Activated CD4-positive, CD25-positive, alpha-beta regulatory T cell treated with anti-CD3 and anti-CD28 coated beads, Interleukin-2, amount 50 U/mL, for 24 hours (primary cell): ENCODE measurements at regions not wholly inside any gene's neighbourhood (a gene's known extent, or its start where the extent isn't known, plus 50 kb on each side); places are given as distances from the start of the nearest gene placed in this dataset.
"Not testable (repeated sequence)": the region's sequence is repeated elsewhere in the genome, so short reads cannot be mapped to it uniquely, and the experiment has no call there.

ENCODE experiments used
- ATAC-seq, 2 donors: fragments of 150-1000 bp; cut with Tn5 transposase; one replicate each; pipeline ENCODE4 v1.10.0; 2021; ENCODE audit warnings: mild to moderate bottlenecking in 1 of 2, moderate library complexity in 1 of 2

DNA sequence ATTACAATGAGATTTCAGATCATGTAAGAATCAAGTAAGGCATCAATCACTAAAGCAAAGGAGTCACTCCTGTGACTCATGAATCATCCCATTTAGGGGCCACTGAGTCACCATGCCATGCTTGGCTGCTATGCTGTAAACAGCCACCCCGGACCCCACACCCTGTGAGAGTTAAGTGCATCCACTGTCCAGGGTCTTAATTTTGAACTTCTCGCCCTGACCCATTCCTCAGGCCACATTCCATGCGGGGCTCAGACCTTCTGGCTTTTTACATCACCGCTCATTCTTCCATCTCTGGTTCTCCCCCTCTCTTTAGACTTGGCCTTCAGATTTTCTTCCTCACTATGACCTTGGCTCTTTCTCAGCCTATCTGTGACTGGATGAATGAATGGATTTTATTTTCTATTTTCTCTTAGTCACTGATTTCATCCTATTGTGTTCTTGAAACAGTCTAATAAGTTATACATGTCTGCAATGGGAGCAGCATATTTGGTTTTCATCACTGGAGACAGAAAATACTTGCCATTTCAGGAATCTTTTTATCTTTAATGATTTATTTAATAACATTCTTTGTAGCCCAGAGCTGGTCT, 239.6 kb downstream of the SKIDA1 start:
- ATAC-seq, result peak in 1 of 2 donors; percentile 41

DNA sequence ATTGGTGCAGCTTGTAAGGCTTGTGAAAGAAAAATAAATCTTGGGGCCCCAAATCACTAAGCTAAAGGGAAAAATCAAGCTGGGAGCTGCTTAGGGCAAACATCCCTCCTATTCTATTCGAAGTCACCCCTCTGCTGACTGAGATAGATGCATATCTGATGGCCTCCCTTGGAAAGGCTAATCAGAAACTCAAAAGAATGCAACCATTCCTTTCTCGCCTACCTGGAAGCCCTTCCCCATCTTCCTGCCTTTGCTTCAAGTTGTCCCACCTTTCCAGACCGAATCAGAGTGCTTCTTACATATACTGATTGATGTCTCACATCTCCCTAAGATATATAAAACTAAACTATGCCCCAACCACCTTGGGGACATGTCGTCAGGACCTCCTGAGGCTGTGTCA, 240.3 kb downstream of the SKIDA1 start:
- no peak for ATAC-seq

DNA sequence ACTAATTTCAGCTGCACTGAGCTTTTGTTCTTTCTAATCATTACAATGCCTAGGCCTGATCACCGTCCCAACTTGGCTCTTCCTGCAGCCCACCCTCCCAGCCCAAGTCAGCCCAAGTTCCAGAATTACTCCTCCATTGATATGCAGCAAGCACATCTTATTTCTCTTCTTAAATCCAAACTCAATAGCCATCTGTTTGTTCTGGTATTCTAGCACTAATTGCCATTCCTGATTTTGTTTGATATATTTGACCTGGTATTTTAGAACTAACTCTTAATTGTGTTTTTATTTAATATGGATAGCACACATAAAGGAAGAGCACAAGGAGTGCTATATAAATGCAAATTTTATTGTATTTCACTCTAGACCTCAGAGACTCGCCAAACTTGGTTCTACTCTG, 241.2 kb downstream of the SKIDA1 start:
- no peak for ATAC-seq

DNA sequence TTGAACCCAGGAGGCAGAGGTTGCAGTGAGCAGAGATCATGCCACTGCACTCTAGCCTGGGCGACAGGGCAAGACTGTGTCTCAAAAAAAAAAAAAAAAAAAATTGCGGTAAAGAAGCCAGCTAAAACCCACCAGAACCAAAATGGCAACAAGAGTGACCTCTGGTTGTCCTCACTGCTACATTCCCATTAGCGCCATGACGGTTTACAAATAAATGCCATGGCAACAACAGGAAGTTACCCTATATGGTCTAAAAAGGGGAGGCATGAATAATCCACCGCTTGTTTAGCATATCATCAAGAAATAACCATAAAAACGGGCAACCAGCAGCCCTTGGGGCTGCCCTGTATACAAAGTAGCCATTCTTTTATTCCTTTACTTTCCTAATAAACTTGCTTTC, 242.4 kb downstream of the SKIDA1 start:
- ATAC-seq, result not testable (repeated sequence)

DNA sequence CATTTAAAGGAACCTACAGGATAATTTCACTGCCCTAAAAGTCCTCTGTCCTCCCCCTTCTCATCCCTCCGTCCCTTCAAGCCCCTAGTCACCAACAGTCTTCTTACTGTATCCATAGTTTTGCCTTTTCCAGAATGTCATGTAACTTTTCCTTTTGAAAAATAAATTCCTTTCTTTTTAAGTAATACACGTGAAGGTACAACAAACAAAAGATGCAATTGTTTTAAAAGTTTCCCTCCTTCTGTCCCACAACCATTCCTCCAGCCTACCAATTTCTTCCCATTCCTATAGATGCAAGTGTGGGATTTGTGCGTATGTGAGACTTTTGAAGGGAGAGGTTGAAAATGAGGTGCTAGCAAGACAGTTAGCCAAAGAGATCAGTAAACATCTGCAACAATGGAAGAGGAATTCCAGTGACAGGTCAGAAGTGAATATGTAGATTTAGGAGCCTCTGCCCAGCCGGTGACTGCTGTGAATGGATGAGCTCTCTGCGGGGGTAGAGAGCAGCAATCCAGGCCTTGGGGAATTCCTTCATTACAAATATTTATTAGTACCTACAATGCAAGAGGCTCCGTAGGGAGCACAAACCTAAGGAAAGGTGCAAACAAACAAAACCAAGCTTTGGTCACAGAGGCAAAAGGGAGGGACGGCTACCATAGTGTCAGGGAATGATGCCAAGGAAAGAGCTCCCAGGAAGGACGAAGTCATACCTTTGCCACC, 243.6 kb downstream of the SKIDA1 start:
- no peak for ATAC-seq

DNA sequence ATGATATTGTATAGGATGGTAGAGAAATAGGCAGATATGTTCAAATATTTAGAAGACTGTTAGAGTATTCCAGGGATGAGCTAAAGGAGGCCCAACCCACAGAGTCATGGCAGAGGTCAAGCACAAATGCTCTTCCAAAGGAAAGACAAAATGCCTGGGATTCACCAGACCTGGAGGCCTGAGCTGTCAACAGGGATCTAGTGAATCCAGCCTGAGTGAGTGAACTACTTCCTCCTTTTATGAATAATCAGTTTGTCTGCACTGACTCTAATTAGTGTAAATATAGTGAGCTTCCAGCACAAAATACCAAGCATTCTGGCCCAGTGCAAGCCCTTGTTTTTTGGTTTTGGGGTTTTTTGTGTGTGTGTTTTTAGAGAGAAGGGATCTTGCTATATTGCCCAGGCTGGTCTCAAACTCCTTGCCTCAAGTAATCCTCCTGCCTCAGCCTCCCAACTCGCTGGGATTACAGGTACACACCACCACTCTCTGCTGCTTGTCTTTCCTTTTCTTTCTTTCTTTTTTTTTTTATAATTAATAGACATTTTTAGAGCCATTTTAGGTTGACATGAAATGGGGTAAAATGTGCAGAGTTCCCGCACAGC, 244.4 kb downstream of the SKIDA1 start:
- no peak for ATAC-seq

DNA sequence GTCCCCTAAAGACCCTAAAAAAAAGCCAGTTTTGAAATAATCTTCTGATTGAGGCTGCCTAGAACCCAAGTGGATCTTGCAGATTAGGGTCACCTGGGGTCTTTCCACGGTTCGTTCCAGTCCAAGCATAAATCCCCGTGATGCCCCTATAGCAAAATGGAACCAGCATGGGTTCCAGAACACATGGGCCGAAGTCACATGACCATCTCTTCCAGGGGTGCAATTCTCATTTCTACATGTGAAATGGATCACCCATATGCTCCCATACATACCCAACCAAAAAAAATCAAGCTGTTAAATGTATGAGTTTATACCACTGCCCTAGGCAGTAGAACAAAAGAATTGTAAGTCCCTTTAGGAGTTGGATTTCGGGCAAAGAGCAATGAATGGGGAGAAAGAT, 245.4 kb downstream of the SKIDA1 start:
- ATAC-seq, result no peak

DNA sequence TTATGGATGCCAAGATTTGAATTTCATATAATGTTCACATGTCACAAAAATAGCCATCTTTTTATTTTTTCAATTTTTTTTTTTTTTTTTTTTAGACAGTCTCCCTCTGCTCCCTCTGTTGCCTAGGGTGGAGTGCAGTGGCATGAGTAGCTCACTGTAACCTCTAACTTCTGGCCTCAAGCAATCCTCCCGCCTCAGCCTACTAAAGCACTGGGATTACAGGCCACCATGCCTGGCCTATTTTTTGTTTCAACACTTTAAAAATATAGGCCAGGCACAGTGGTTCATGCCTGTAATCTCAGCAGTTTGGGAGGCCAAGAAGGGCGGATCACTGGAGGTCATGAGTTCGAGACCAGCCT, 246.3 kb downstream of the SKIDA1 start:
- ATAC-seq, result no peak

DNA sequence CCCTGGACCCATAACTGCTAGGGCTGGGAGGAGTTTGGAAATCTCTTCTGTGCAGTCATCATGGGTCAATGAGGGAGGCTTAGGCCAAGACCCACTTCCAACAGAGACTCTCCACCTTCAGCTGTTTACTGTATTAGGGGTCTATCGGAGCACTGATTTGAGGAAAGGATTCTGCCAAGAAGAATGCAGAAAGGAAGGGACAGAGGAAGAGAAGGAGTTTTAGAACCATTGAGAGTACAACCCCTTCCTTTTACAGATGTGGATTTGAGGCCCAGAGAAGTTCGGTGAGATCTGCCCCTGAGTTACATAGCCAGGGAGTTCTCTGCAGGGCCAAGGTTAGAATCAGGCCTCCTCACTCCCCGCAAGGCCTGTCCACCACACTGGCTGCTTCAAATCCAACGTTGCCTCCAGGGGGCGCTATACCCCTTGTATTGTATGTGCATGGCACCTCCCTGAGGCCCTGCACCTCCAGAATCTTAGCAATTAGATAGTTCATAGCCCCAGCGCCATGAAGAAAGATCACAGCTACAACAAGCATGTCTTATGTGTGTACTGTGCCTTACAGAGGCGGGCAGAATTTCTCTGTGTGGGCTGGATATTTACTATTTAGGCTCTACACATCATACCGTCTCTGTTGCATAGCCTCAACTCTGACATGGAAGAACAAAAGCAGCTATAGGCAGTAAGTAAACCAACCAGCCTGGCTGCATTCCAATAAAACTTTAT, 246.8 kb downstream of the SKIDA1 start:
- ATAC-seq, result no peak

DNA sequence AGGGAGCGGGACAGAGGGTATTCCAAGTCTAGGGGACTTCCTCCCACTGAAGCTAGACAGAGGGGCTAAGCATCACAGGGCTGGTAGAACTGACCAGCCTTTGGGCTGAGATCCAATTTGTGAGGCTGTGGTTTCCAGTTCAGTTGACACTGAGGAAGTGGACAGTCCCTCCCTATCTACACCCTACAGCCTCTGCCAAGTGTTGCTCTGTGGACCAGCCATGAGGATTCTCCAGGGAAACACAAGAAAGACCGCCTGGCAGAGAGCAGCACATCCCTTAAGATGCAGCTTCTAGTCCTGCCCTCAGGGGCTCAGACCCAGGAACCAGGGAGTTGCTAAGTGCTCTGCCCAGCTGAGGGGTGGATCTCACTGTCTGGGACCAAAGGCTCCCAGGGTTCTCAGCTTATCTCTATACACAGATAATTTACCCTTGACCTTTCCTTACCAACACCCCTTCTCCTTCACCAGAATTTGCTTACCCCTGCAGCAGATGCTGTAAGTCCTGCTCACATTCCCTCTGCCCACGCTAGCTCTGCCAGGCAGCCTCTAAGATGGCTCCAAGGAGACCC, 252.0 kb downstream of the SKIDA1 start:
- no peak for ATAC-seq

DNA sequence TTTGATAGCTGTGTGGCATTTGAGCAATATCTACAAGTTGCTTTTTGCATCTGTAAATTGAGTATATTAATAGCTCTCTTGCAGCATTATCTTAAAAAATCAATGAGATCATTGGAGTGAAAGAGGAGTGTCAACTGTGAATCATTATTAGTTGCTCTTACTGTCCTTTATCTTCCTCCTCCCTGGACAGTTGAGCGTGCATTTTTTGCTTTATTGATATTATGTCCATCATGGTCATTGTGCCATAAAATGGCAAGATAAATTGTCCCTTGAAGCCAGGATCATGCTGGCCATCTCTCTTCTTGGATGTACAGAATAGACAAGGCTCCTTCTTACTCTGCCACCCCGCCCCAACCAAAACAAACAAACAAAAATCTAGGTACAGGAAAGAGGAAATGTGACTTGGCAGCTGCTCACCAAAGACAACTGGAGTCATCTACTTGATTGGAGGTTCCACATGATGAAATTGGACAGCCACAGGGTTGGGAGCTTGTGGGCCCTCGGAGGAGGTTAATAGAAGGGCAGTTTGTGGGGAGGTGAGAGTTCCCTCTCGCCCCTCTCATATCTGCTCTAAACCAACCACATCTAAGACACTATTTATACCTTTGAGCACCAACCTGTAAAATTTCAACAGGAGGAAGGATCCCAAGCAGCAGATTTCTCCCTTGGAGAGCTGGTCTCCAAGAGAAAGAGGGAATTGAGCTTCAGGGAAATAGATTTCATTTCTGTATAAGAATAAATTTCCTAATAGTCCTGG, 252.7 kb downstream of the SKIDA1 start:
- ATAC-seq, result no peak

DNA sequence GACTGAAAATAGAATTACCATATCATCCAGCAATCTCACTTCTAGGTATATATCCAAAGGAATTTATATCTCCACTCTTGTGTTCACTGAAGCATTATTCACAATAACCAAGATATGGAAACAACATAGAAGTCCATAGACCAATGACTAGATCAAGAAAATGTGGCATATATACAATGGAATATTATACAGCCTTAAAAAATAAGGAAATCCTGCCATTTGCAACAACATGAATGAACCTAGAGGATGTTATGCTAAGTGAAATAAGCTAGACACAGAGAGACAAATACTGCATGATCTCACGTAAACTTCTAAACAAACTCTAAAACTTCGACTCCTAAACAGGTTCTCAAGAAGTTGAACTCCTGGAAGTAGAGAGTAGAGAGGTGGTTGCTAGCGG, 254.5 kb downstream of the SKIDA1 start:
- ATAC-seq, result no peak

DNA sequence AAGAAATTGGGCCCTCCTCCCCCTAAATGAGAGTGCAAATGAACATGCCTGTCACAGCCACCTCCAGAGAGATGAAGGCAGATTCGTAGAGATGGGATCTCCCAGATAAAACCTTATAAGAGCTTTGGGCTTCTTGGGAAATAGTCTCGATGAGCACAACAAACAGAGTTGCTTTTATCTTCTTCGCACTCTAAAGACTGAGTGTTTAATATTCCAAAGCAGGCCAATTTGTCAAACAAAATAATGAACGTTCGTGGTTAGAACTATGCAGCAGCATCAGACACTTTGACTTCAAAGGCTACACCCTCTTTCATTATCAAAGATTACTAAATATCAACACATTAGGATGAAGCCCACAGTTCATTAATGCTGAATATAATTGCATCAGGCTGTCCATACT, 256.2 kb downstream of the SKIDA1 start:
- ATAC-seq, result no peak

DNA sequence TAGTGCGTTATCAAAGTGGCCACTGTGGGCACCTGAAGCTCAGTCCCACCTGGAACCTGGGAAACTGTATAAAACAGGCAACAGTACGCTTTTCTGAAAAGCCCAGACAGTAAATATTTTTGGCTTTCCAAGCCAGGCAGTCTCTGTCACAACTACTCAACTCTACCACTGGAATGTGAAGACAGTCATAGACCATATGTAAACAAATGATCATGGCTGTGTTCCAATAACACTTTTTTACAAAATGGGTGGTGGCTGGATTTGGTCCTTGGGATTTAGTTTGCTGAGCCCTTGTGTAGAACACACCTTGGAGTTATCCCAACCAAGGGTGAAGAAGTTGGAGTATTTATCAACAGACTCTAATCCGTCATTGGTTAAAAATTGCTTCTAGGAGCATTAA, 259.9 kb downstream of the SKIDA1 start:
- no peak for ATAC-seq

DNA sequence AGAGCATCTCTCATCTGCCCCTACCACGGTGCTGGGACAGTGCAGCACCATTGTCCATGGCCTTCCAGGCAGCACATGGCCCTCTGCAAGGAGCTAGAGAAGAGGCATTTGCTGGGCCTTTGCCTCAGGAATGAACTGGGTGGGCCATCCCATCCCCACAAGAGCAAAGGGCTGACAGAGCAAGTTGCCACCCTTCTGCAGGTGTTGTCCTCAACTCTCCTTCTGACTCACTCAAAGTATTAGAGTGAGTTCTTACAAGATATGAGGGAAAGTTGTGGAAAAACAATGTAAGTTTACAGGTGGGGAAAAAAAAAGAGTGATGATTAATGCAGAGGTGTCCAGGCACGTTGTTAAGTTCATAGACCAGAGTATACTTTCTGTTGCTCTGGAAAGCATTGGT, 261.2 kb downstream of the SKIDA1 start:
- ATAC-seq, result peak in 1 of 2 donors; percentile 41

DNA sequence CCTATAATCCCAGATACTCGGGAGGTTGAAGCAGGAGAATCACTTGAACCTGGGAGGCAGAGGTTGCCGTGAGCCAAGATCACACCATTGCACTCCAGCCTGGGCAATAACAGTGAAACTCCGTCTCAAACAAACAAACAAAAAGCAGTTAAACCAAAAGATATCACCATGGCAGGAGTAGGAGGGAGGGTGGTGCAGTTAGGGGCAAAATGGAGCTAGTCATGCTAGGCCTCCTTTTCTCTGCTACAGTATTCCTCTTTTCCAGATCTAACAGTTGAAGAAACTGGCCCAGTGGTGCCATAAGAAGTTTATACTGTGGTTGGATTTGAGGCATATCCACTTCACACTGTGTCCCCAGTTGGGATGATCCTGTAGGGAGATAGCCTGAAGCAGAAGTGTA, 261.6 kb downstream of the SKIDA1 start:
- ATAC-seq, result no peak

DNA sequence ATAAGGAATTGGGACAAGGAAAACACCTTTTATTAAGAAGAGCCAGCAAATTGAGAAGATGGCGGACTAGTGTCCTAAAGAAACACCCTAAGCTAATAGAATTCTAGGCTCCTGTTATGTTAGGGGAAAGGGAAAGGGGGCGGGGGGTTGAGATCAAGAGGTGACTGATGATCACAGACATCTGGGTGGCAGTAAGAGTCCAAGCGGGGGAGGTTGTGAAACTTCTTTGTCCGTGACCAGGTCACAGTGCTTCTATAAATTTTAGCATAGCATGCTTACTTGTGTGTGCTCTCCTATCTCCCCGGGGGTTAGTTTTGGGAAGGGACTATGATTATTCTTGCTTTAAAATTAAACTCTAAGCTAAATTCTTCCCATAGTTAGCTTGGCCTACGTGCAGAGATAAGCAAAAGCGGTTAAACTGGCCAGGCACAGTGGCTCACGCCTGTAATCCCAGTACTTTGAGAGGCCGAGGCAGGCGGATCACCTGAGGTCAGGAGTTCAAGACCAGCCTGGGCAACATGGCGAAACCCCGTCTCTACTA, 262.1 kb downstream of the SKIDA1 start:
- no peak for ATAC-seq

DNA sequence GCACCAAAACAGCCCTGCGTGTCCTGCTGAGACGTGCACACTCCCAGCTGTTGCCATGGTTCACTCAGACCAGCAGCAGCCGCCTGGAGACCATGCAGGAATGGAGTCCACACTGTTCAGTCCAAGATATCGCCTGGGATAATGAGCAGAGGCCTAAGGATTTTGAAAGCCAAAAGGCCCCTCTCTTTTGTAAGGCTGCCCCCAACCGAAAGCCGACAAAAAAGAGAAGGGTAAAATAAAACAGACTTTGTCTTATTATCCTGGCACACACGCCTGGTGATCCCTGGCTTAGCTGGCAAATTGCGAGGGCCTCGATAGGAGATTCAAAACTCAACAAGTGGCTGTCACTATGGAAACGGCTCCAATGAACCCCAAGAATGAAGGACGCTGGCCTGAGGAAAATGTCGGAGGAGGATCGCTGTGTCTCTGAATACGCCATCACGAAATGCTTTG, 263.6 kb downstream of the SKIDA1 start:
- no peak for ATAC-seq

DNA sequence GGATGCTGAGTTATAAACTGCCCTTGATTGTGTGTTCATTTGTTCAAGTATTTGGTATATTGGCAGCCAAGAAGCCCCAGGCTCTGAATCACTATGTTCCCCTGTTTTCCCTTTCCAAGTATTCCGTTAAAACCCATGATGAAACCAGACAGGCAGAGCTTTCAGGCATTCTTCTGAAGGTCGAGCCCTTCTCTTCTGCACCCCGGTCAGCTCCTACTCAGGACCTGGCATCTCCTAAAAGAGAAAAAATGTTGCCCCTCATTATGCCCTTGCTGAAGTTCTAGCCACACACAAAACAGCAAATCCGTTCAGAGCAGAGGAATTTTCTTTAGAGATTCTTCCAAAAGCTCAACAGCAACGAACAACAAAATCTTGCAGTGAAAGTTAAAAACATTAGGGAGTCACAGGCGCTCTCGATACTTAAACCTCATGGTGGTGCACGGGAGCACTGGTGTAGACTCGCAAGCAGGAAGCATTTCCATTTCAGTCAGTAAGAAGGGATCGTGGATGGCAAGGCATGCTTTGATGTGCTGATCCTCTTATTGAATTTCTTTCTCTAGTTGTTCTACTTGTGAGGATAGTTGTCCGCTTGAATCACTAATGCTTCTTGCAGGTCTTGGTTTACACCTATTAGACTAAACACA, 264.9 kb downstream of the SKIDA1 start:
- no peak for ATAC-seq

DNA sequence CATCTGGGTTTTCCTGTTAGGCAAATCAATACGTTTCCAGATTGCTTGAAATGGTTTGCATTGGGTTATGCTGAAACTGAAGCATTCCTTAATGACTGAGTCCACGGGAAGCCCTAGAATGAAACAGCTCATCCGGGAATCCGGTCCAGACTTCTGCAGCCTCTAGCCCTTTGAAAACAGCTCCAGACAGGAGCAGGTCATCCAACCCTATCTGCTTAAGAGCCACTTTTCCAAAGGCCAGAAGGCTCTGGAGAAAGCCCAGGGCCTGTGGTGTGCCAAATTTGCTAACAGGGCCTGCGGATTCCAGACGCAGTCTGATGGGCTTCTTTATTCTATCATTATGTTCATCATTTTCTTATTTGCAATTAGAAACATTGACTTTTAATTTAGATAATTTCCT, 265.4 kb downstream of the SKIDA1 start:
- ATAC-seq, result no peak

DNA sequence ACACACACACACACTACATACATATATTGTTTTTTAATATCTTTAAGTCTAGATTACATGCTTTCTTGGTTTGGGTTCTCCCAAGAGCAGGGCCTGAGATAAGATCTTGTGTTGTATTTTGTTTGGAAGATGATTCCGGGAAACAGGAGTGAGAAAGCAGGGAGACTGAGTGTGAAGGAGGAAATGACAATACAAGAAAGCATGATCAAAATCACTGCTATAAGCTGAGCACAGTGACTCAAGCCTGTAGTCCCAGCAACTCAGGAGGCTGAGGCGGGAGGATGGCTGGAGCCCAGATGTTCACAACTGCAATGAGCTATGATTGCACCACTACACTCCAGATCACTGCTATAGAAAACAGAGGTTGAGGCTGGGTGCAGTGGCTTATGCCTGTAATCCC, 267.6 kb downstream of the SKIDA1 start:
- ATAC-seq, result no peak

DNA sequence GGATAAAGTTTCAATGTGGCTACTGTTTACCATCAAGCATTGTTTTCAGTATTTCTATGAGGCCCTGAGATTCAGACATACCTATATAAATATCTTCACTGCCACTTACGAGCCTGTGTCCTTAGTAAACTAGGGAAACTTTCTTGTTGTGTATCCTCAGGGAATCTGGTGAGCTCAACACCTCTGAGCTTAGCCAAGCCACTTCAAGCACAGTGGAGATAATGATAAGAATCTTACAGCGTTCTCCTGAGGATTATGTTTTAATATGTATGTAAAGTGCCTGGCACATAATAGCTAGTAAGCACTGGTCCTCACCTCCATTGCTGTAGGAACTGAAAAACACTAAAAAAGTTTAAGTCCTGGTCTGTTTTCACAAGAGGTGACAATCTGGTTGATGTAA, 268.3 kb downstream of the SKIDA1 start:
- no peak for ATAC-seq
